ENCODE measurements at regions not wholly inside any gene's neighbourhood (a gene's known extent, or its start where the extent isn't known, plus 50 kb on each side); places are given as distances from the start of the nearest gene placed in this dataset.

GRCh38 chr2:220000080-220000479 is 372.6 kb downstream of the SLC4A3 start:
- no peak overlapping the region for H2AFZ ChIP-seq (ENCODE audit: low read depth, low read length)
- no peaks in the 10 kb centered on the region for H3K79me1 ChIP-seq (replicated peaks; ENCODE audit: low read length, poor library complexity, severe bottlenecking)
- no peak overlapping the region for H2BK15ac ChIP-seq (ENCODE audit: low read depth, poor library complexity, severe bottlenecking)
- H4K91ac ChIP-seq (ENCODE audit: low read length) = no peak overlapping the region
- no peak overlapping the region for H2AK5ac ChIP-seq (ENCODE audit: low read length, severe bottlenecking)
- no peak overlapping the region for H4K8ac ChIP-seq (ENCODE audit: low read length)
- no peak overlapping the region for H2BK120ac ChIP-seq (ENCODE audit: low read depth, low read length)
- no peak for DNase-seq
- H3K27me3 ChIP-seq (ENCODE audit: control insufficient read depth in 1 of 2, insufficient read depth in 1 of 2, low read length in 2 of 2) = no peaks in the 10 kb centered on the region
- H3K4me2 ChIP-seq (ENCODE audit: low read length, poor library complexity, severe bottlenecking) = no peak overlapping the region
- H3K4me3 ChIP-seq (ENCODE audit: insufficient read depth in 1 of 2, low read depth in 1 of 2, low read length in 2 of 2) = no peak overlapping the region
- no peak overlapping the region for H2BK5ac ChIP-seq (ENCODE audit: low read depth, low read length, poor library complexity, severe bottlenecking)
- no peak overlapping the region for H3K23ac ChIP-seq (ENCODE audit: low read length in 2 of 2)
- no peak overlapping the region for H3K4ac ChIP-seq (ENCODE audit: low read depth in 1 of 2, low read length in 2 of 2)
- H2BK12ac ChIP-seq (ENCODE audit: low read length in 2 of 2) = no peak overlapping the region
- no peaks in the 10 kb centered on the region for H3K36me3 ChIP-seq (ENCODE audit: control insufficient read depth in 1 of 2, insufficient read depth in 2 of 2, low read depth in 1 of 2, low read length in 2 of 2)
- no peak overlapping the region for H3K18ac ChIP-seq (ENCODE audit: low read depth in 1 of 2, low read length in 2 of 2)
- no peak overlapping the region for H3K27ac ChIP-seq (ENCODE audit: low read length, poor library complexity, severe bottlenecking)
- H3K14ac ChIP-seq (ENCODE audit: low read length in 2 of 2) = no peak overlapping the region
- H3K9me3 ChIP-seq (ENCODE audit: control insufficient read depth, low read length) = no peaks in the 10 kb centered on the region
- no peak overlapping the region for H3K9ac ChIP-seq (ENCODE audit: low read length)
- H3K4me1 ChIP-seq (ENCODE audit: control insufficient read depth, insufficient read depth, low read depth, low read length) = peaks cover 5% of the 10 kb centered on the region
- WGBS = 71% methylated on average over 3 of the region's 3 CpGs

- peaks cover 5% of the 10 kb centered on the region for H3K4me1 ChIP-seq (ENCODE audit: control insufficient read depth, insufficient read depth, low read depth, low read length)
- peak overlapping the region; percentile 84 for H2AK5ac ChIP-seq (ENCODE audit: low read length, severe bottlenecking)
- H2AFZ ChIP-seq (ENCODE audit: low read depth, low read length) = no peak overlapping the region
- H3K4me3 ChIP-seq (ENCODE audit: insufficient read depth in 1 of 2, low read depth in 1 of 2, low read length in 2 of 2) = no peak overlapping the region
- H3K4me2 ChIP-seq (ENCODE audit: low read length, poor library complexity, severe bottlenecking) = no peak overlapping the region
- no peak overlapping the region for H3K23ac ChIP-seq (ENCODE audit: low read length in 2 of 2)
- no peak for DNase-seq
- H3K9ac ChIP-seq (ENCODE audit: low read length) = no peak overlapping the region
- H2BK15ac ChIP-seq (ENCODE audit: low read depth, poor library complexity, severe bottlenecking) = no peak overlapping the region
- H3K14ac ChIP-seq (ENCODE audit: low read length in 2 of 2) = no peak overlapping the region
- no peak overlapping the region for H2BK12ac ChIP-seq (ENCODE audit: low read length in 2 of 2)
- H2BK120ac ChIP-seq (ENCODE audit: low read depth, low read length) = no peak overlapping the region
- H3K4ac ChIP-seq (ENCODE audit: low read depth in 1 of 2, low read length in 2 of 2) = no peak overlapping the region
- no peaks in the 10 kb centered on the region for H3K27me3 ChIP-seq (ENCODE audit: control insufficient read depth in 1 of 2, insufficient read depth in 1 of 2, low read length in 2 of 2)
- no peak overlapping the region for H3K27ac ChIP-seq (ENCODE audit: low read length, poor library complexity, severe bottlenecking)
- no peak overlapping the region for H4K91ac ChIP-seq (ENCODE audit: low read length)
- no peaks in the 10 kb centered on the region for H3K9me3 ChIP-seq (ENCODE audit: control insufficient read depth, low read length)
- WGBS = 95% methylated on average over 4 of the region's 4 CpGs
- no peak overlapping the region for H4K8ac ChIP-seq (ENCODE audit: low read length)
- no peaks in the 10 kb centered on the region for H3K36me3 ChIP-seq (ENCODE audit: control insufficient read depth in 1 of 2, insufficient read depth in 2 of 2, low read depth in 1 of 2, low read length in 2 of 2)
- H3K18ac ChIP-seq (ENCODE audit: low read depth in 1 of 2, low read length in 2 of 2) = no peak overlapping the region
- no peak overlapping the region for H2BK5ac ChIP-seq (ENCODE audit: low read depth, low read length, poor library complexity, severe bottlenecking)
- H3K79me1 ChIP-seq (replicated peaks; ENCODE audit: low read length, poor library complexity, severe bottlenecking) = no peaks in the 10 kb centered on the region
These were observed 373.2 kb downstream of the SLC4A3 start for GRCh38 chr2:220000586-220000985.

- Histone ChIP-seq H2AK5ac (ENCODE audit: low read length, severe bottlenecking) (peak overlapping the region; percentile 14), H3K4me2 (ENCODE audit: low read length, poor library complexity, severe bottlenecking) (no peak overlapping the region), H4K91ac (ENCODE audit: low read length) (no peak overlapping the region), H3K4ac (ENCODE audit: low read depth in 1 of 2, low read length in 2 of 2) (no peak overlapping the region), H3K18ac (ENCODE audit: low read depth in 1 of 2, low read length in 2 of 2) (no peak overlapping the region), H3K23ac (ENCODE audit: low read length in 2 of 2) (no peak overlapping the region), H2BK5ac (ENCODE audit: low read depth, low read length, poor library complexity, severe bottlenecking) (peak overlapping the region; percentile 2), H2BK120ac (ENCODE audit: low read depth, low read length) (no peak overlapping the region), H3K9me3 (ENCODE audit: control insufficient read depth, low read length) (no peaks in the 10 kb centered on the region), H2BK12ac (ENCODE audit: low read length in 2 of 2) (peak overlapping the region in 1 of 2 experiments; percentile 6), H3K9ac (ENCODE audit: low read length) (peak overlapping the region; percentile 38), H3K79me1 (replicated peaks; ENCODE audit: low read length, poor library complexity, severe bottlenecking) (no peaks in the 10 kb centered on the region), H3K14ac (ENCODE audit: low read length in 2 of 2) (no peak overlapping the region), H4K8ac (ENCODE audit: low read length) (no peak overlapping the region), H3K4me3 (ENCODE audit: insufficient read depth in 1 of 2, low read depth in 1 of 2, low read length in 2 of 2) (no peak overlapping the region), H3K27me3 (ENCODE audit: control insufficient read depth in 1 of 2, insufficient read depth in 1 of 2, low read length in 2 of 2) (no peaks in the 10 kb centered on the region), H3K4me1 (ENCODE audit: control insufficient read depth, insufficient read depth, low read depth, low read length) (peaks cover 5% of the 10 kb centered on the region), H3K36me3 (ENCODE audit: control insufficient read depth in 1 of 2, insufficient read depth in 2 of 2, low read depth in 1 of 2, low read length in 2 of 2) (no peaks in the 10 kb centered on the region), H2BK15ac (ENCODE audit: low read depth, poor library complexity, severe bottlenecking) (no peak overlapping the region), H3K27ac (ENCODE audit: low read length, poor library complexity, severe bottlenecking) (peak overlapping the region; percentile 21), H2AFZ (ENCODE audit: low read depth, low read length) (no peak overlapping the region)
- peak; percentile 22 for DNase-seq
- WGBS = 83% methylated on average over 3 of the region's 3 CpGs
These were observed 374.3 kb downstream of the SLC4A3 start for GRCh38 chr2:220001751-220002150.

GRCh38 chr2:220002251-220002650 is 374.8 kb downstream of the SLC4A3 start:
- H3K18ac ChIP-seq (ENCODE audit: low read depth in 1 of 2, low read length in 2 of 2) = no peak overlapping the region
- 98% methylated on average over 3 of the region's 4 CpGs for WGBS
- H3K4me2 ChIP-seq (ENCODE audit: low read length, poor library complexity, severe bottlenecking) = no peak overlapping the region

More at GRCh38 chr2:220002251-220002650, 374.8 kb downstream of the SLC4A3 start:
- no peak overlapping the region for H3K4me3 ChIP-seq (ENCODE audit: insufficient read depth in 1 of 2, low read depth in 1 of 2, low read length in 2 of 2)
- no peak overlapping the region for H2BK5ac ChIP-seq (ENCODE audit: low read depth, low read length, poor library complexity, severe bottlenecking)
- H3K9me3 ChIP-seq (ENCODE audit: control insufficient read depth, low read length) = no peaks in the 10 kb centered on the region
- no peak overlapping the region for H2AFZ ChIP-seq (ENCODE audit: low read depth, low read length)
- H3K4ac ChIP-seq (ENCODE audit: low read depth in 1 of 2, low read length in 2 of 2) = no peak overlapping the region
- H3K9ac ChIP-seq (ENCODE audit: low read length) = no peak overlapping the region
- no peak overlapping the region for H2BK15ac ChIP-seq (ENCODE audit: low read depth, poor library complexity, severe bottlenecking)
- no peak overlapping the region for H2BK120ac ChIP-seq (ENCODE audit: low read depth, low read length)
- H3K27ac ChIP-seq (ENCODE audit: low read length, poor library complexity, severe bottlenecking) = peak overlapping the region; percentile 21
- H3K23ac ChIP-seq (ENCODE audit: low read length in 2 of 2) = no peak overlapping the region
- DNase-seq = no peak
- H4K8ac ChIP-seq (ENCODE audit: low read length) = no peak overlapping the region
- no peak overlapping the region for H4K91ac ChIP-seq (ENCODE audit: low read length)
- H3K27me3 ChIP-seq (ENCODE audit: control insufficient read depth in 1 of 2, insufficient read depth in 1 of 2, low read length in 2 of 2) = no peaks in the 10 kb centered on the region
- peak overlapping the region; percentile 14 for H2AK5ac ChIP-seq (ENCODE audit: low read length, severe bottlenecking)
- no peaks in the 10 kb centered on the region for H3K36me3 ChIP-seq (ENCODE audit: control insufficient read depth in 1 of 2, insufficient read depth in 2 of 2, low read depth in 1 of 2, low read length in 2 of 2)
- no peak overlapping the region for H3K14ac ChIP-seq (ENCODE audit: low read length in 2 of 2)
- no peaks in the 10 kb centered on the region for H3K79me1 ChIP-seq (replicated peaks; ENCODE audit: low read length, poor library complexity, severe bottlenecking)
- peak overlapping the region in 1 of 2 experiments; percentile 6 for H2BK12ac ChIP-seq (ENCODE audit: low read length in 2 of 2)
- peaks cover 4% of the 10 kb centered on the region for H3K4me1 ChIP-seq (ENCODE audit: control insufficient read depth, insufficient read depth, low read depth, low read length)

Data from mesenchymal stem cell (in vitro differentiated cells and primary cell).